ENCODE measurements at regions not wholly inside any gene's neighbourhood (a gene's known extent, or its start where the extent isn't known, plus 50 kb on each side); places are given as distances from the start of the nearest gene placed in this dataset.

DNA sequence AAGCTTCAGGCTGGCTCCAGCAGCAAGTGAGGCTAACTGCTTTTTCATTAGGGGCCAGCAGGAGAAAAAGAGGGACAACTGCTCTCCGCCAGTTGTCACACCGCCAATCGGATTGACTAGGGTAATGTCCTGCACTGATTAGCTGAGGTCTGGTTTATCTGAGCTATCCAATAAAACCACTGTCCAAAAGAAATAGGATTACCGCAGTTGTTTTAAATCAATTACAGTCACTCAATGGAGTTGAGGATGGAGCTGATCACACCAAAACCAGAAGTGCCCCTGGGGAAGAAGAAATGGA lies 351.4 kb upstream of the NPVF start:
- TF ChIP-seq POLR2AphosphoS5 (IDR thresholded peaks at IDR 0.05; ENCODE audit: borderline replicate concordance, low read depth, low read length): no peak
- TF ChIP-seq EZH2 (IDR thresholded peaks at IDR 0.05): no peak
- TF ChIP-seq FOXP2 (optimal IDR thresholded peaks at IDR 0.05; ENCODE audit: control extremely low read depth, extremely low read length, insufficient read depth): no peak

Data from SK-N-MC (cell line).